ENCODE measurements at regions not wholly inside any gene's neighbourhood (a gene's known extent, or its start where the extent isn't known, plus 50 kb on each side); places are given as distances from the start of the nearest gene placed in this dataset.

GRCh38 chr6:21847711-21848480, 254.3 kb downstream of the SOX4 start:
- Histone ChIP-seq H4K20me1 (ENCODE audit: control insufficient read depth, insufficient read depth, low read length, poor library complexity, severe bottlenecking) (no peaks in the 10 kb centered on the region), H3K79me2 (ENCODE audit: control insufficient read depth, insufficient read depth, low read length) (no peaks in the 10 kb centered on the region), H2AFZ (ENCODE audit: insufficient read depth, low read depth, low read length, poor library complexity, severe bottlenecking) (no peak overlapping the region), H3K27me3 (replicated peaks in 1 of 4; ENCODE audit: control extremely low read depth in 1 of 4, control insufficient read depth in 3 of 4, insufficient read depth in 4 of 4, low read length in 3 of 4) (no peaks in the 10 kb centered on the region), H3K36me3 (replicated peaks in 1 of 2; ENCODE audit: control extremely low read depth in 1 of 2, control insufficient read depth in 1 of 2, extremely low read depth in 1 of 2, insufficient read depth in 2 of 2, low read length in 1 of 2) (no peaks in the 10 kb centered on the region), H3K9ac (ENCODE audit: low read length) (no peak overlapping the region), H3K9me3 (ENCODE audit: control extremely low read depth in 1 of 3, control insufficient read depth in 2 of 3, insufficient read depth in 1 of 3, low read length in 2 of 3) (no peaks in the 10 kb centered on the region), H3K4me3 (ENCODE audit: control extremely low read depth in 1 of 5, extremely low read depth in 1 of 5, insufficient read depth in 1 of 5, low read depth in 2 of 5, low read length in 4 of 5) (no peak overlapping the region), H3K27ac (ENCODE audit: low read length in 2 of 2) (no peak overlapping the region), H3K4me2 (replicated peaks; ENCODE audit: low read depth, low read length, poor library complexity, severe bottlenecking) (no peak overlapping the region), H3K4me1 (ENCODE audit: control insufficient read depth in 2 of 2, insufficient read depth in 2 of 2, low read length in 2 of 2) (peaks cover 3 to 6% of the 10 kb centered on the region in 2 donors)
- Mint-ChIP-seq H3K4me1 (peaks cover 5% of the 10 kb centered on the region), H3K27ac (no peak overlapping the region), H3K4me3 (no peak overlapping the region), H3K27me3 (peaks cover 11% of the 10 kb centered on the region), H3K9me3 (ENCODE audit: insufficient read depth) (peaks cover 4% of the 10 kb centered on the region)
- 82% methylated on average over 2 of the region's 5 CpGs for WGBS (ENCODE audit: insufficient coverage)
- ChIA-PET POLR2A (no interaction called here), CTCF (interaction anchor here (0.6 kb wide), 1 partner anchor 1149 kb away, joined by 3 read pairs; no protein-coding TSS in a partner anchor)
- TF ChIP-seq EZH2 (IDR thresholded peaks at IDR 0.05; ENCODE audit: borderline replicate concordance, insufficient read depth, low read depth, low read length, poor library complexity, severe bottlenecking): no peak
- TF ChIP-seq CTCF (IDR thresholded peaks at IDR 0.05): no peak
- intact Hi-C loops (cut with micrococcal nuclease): no loop called here
- no peak for DNase-seq
- no peak for ATAC-seq (ENCODE audit: low read depth)

- H4K20me1 ChIP-seq (ENCODE audit: control insufficient read depth, insufficient read depth, low read length, poor library complexity, severe bottlenecking): no peaks in the 10 kb centered on the region
- ChIA-PET CTCF (interaction anchor here (0.7 kb wide), 1 partner anchor 418 kb away, joined by 3 read pairs; no protein-coding TSS in a partner anchor), POLR2A (no interaction called here)
- H3K27ac ChIP-seq (ENCODE audit: low read length in 2 of 2): no peak overlapping the region
- H3K4me1 ChIP-seq (ENCODE audit: control insufficient read depth in 2 of 2, insufficient read depth in 2 of 2, low read length in 2 of 2): peaks cover 3 to 6% of the 10 kb centered on the region in 2 donors
- intact Hi-C loops (cut with micrococcal nuclease): no loop called here
- no peak overlapping the region for H3K27ac Mint-ChIP-seq
- WGBS (ENCODE audit: insufficient coverage): no CpG with 5 or more reads among the region's 1 CpG
- H3K4me2 ChIP-seq (replicated peaks; ENCODE audit: low read depth, low read length, poor library complexity, severe bottlenecking): no peak overlapping the region
- no peaks in the 10 kb centered on the region for H3K79me2 ChIP-seq (ENCODE audit: control insufficient read depth, insufficient read depth, low read length)
- no peak for ATAC-seq (ENCODE audit: low read depth)
- H3K36me3 ChIP-seq (replicated peaks in 1 of 2; ENCODE audit: control extremely low read depth in 1 of 2, control insufficient read depth in 1 of 2, extremely low read depth in 1 of 2, insufficient read depth in 2 of 2, low read length in 1 of 2): no peaks in the 10 kb centered on the region
- H3K9me3 Mint-ChIP-seq (ENCODE audit: insufficient read depth): peaks cover 4% of the 10 kb centered on the region
- no peak for TF ChIP-seq CTCF (IDR thresholded peaks at IDR 0.05)
- TF ChIP-seq EZH2 (IDR thresholded peaks at IDR 0.05; ENCODE audit: borderline replicate concordance, insufficient read depth, low read depth, low read length, poor library complexity, severe bottlenecking): no peak
- no peak overlapping the region for H2AFZ ChIP-seq (ENCODE audit: insufficient read depth, low read depth, low read length, poor library complexity, severe bottlenecking)
- peaks cover 5% of the 10 kb centered on the region for H3K4me1 Mint-ChIP-seq
- no peak overlapping the region for H3K4me3 Mint-ChIP-seq
- H3K27me3 Mint-ChIP-seq: peaks cover 6% of the 10 kb centered on the region
- no peaks in the 10 kb centered on the region for H3K9me3 ChIP-seq (ENCODE audit: control extremely low read depth in 1 of 3, control insufficient read depth in 2 of 3, insufficient read depth in 1 of 3, low read length in 2 of 3)
- no peak overlapping the region for H3K4me3 ChIP-seq (ENCODE audit: control extremely low read depth in 1 of 5, extremely low read depth in 1 of 5, insufficient read depth in 1 of 5, low read depth in 2 of 5, low read length in 4 of 5)
- no peak overlapping the region for H3K9ac ChIP-seq (ENCODE audit: low read length)
- no peaks in the 10 kb centered on the region for H3K27me3 ChIP-seq (replicated peaks in 1 of 4; ENCODE audit: control extremely low read depth in 1 of 4, control insufficient read depth in 3 of 4, insufficient read depth in 4 of 4, low read length in 3 of 4)
- no peak for DNase-seq
These were observed 257.1 kb downstream of the SOX4 start for GRCh38 chr6:21850691-21851090.

Measured in B cell (primary cell).